H9 (cell line): ENCODE measurements at regions not wholly inside any gene's neighbourhood (a gene's known extent, or its start where the extent isn't known, plus 50 kb on each side); places are given as distances from the start of the nearest gene placed in this dataset.

ENCODE experiments used
- DNase-seq: peaks from one replicate; pipeline ENCODE4 v3.0.0-alpha.2; 2017
- H2AFZ ChIP-seq: one replicate; pipeline ENCODE4 v1.6.1; 2013; ENCODE audit warnings: mild to moderate bottlenecking, low read length, control low read depth, moderate library complexity
- H2AK5ac ChIP-seq: 2 replicates; pipeline ENCODE4 v1.6.1; 2013; ENCODE audit warnings: low read length, control low read depth, mixed read lengths; ENCODE audit not compliant: insufficient read length
- H2BK120ac ChIP-seq: one replicate; pipeline ENCODE4 v1.6.1; 2013; ENCODE audit warnings: low read depth, mild to moderate bottlenecking, low read length, control low read depth, inconsistent platforms; ENCODE audit not compliant: poor library complexity, severe bottlenecking
- H2BK12ac ChIP-seq: 2 replicates; pipeline ENCODE4 v1.6.1; 2013; ENCODE audit warnings: low read length, control low read depth, mixed read lengths, low read depth; ENCODE audit not compliant: insufficient read length
- H2BK15ac ChIP-seq: 2 replicates; pipeline ENCODE4 v1.6.1; 2013; ENCODE audit warnings: low read depth, low read length, control low read depth
- H2BK20ac ChIP-seq: one replicate; pipeline ENCODE4 v1.6.1; 2013; ENCODE audit warnings: low read depth, mild to moderate bottlenecking, low read length, control low read depth, inconsistent platforms; ENCODE audit not compliant: poor library complexity, severe bottlenecking
- H2BK5ac ChIP-seq: 2 replicates; pipeline ENCODE4 v1.6.1; 2013; ENCODE audit warnings: low read length, control low read depth, mixed read lengths; ENCODE audit not compliant: insufficient read length
- H3K14ac ChIP-seq: 2 replicates; pipeline ENCODE4 v1.6.1; 2013; ENCODE audit warnings: low read length, control low read depth; ENCODE audit not compliant: insufficient read depth
- H3K18ac ChIP-seq: 2 replicates; pipeline ENCODE4 v1.6.1; 2013; ENCODE audit warnings: low read depth, mild to moderate bottlenecking, mixed read lengths, low read length, control low read depth; ENCODE audit not compliant: insufficient read length
- H3K23ac ChIP-seq: 2 replicates; pipeline ENCODE4 v1.6.1; 2013; ENCODE audit warnings: low read length, control low read depth, mixed read lengths, low read depth; ENCODE audit not compliant: insufficient read length
- H3K23me2 ChIP-seq: 2 replicates; pipeline ENCODE4 v1.6.1; 2013; ENCODE audit warnings: low read depth, mild to moderate bottlenecking, mixed read lengths, low read length, control low read depth; ENCODE audit not compliant: insufficient read length, poor library complexity, severe bottlenecking
- H3K27ac ChIP-seq: 2 replicates; pipeline ENCODE4 v1.5.1; 2013; ENCODE audit warnings: low read length, control low read depth, mixed read lengths, low read depth; ENCODE audit not compliant: insufficient read length
- H3K27me3 ChIP-seq: 2 replicates; pipeline ENCODE4 v1.6.1; 2013; ENCODE audit warnings: low read length, control low read depth, inconsistent platforms; ENCODE audit not compliant: insufficient read depth
- H3K4ac ChIP-seq: 2 replicates; pipeline ENCODE4 v1.6.1; 2013; ENCODE audit warnings: low read depth, mild to moderate bottlenecking, control low read depth, inconsistent platforms, low read length, moderate library complexity
- H3K4me1 ChIP-seq: 2 replicates; pipeline ENCODE4 v1.6.1; 2013; ENCODE audit warnings: low read length, control low read depth, inconsistent platforms; ENCODE audit not compliant: insufficient read depth
- H3K4me2 ChIP-seq: 2 replicates; pipeline ENCODE4 v1.6.1; 2013; ENCODE audit warnings: low read length, control low read depth, mixed read lengths; ENCODE audit not compliant: insufficient read length, insufficient read depth
- H3K56ac ChIP-seq: 2 replicates; pipeline ENCODE4 v1.6.1; 2013; ENCODE audit warnings: low read depth, mild to moderate bottlenecking, mixed read lengths, low read length, control low read depth; ENCODE audit not compliant: insufficient read length
- H3K79me1 ChIP-seq: 2 replicates; pipeline ENCODE4 v1.6.1; 2013; ENCODE audit warnings: low read depth, mild to moderate bottlenecking, moderate library complexity, low read length, control low read depth, inconsistent platforms; ENCODE audit not compliant: insufficient read depth, poor library complexity, severe bottlenecking
- H3K79me2 ChIP-seq: 2 replicates; pipeline ENCODE4 v1.6.1; 2013; ENCODE audit warnings: low read length, control low read depth, inconsistent platforms; ENCODE audit not compliant: insufficient read depth
- H3K9ac ChIP-seq: 2 replicates; pipeline ENCODE4 v1.6.1; 2013; ENCODE audit warnings: low read length, control low read depth, mixed read lengths; ENCODE audit not compliant: insufficient read length; ENCODE audit errors: extremely low read depth
- H3K9me3 ChIP-seq: one replicate; pipeline ENCODE4 v1.6.1; 2013; ENCODE audit warnings: low read depth, low read length, inconsistent platforms; ENCODE audit not compliant: control insufficient read depth
- H3T11ph ChIP-seq: one replicate; pipeline ENCODE4 v1.6.1; 2013; ENCODE audit warnings: mild to moderate bottlenecking, low read length, control low read depth, inconsistent platforms
- H4K20me1 ChIP-seq: one replicate; pipeline ENCODE4 v1.6.1; 2013; ENCODE audit not compliant: control insufficient read depth, insufficient read length, insufficient read depth
- H4K5ac ChIP-seq: 2 replicates; pipeline ENCODE4 v1.6.1; 2013; ENCODE audit warnings: low read depth, mild to moderate bottlenecking, mixed read lengths, low read length, control low read depth; ENCODE audit not compliant: insufficient read length
- H4K8ac ChIP-seq: replicated peaks from 2 replicates; pipeline ENCODE4 v1.6.1; 2013; ENCODE audit warnings: low read length, control low read depth, mixed read lengths, low read depth; ENCODE audit not compliant: insufficient read length
- H4K91ac ChIP-seq: 2 replicates; pipeline ENCODE4 v1.6.1; 2013; ENCODE audit warnings: low read depth, mild to moderate bottlenecking, moderate library complexity, mixed read lengths, low read length, control low read depth; ENCODE audit not compliant: insufficient read length
- H3K27ac Mint-ChIP-seq, 3 experiments: 2 replicates in 2 of 3; 3 replicates in 1 of 3; pipeline ENCODE4 v1.8.0; 2020 to 2021; ENCODE audit warnings: mixed read lengths in 3 of 3, mild to moderate bottlenecking in 1 of 3, moderate library complexity in 1 of 3
- H3K27me3 Mint-ChIP-seq: 2 replicates; pipeline ENCODE4 v1.8.0; 2021; ENCODE audit warnings: low read depth, mild to moderate bottlenecking, moderate library complexity, mixed read lengths
- H3K36me3 Mint-ChIP-seq, 3 experiments: 2 replicates in 2 of 3; 3 replicates in 1 of 3; pipeline ENCODE4 v1.8.0; 2020 to 2021; ENCODE audit warnings: low read depth in 3 of 3, mixed read lengths in 3 of 3; ENCODE audit not compliant: insufficient read depth in 1 of 3
- H3K4me1 Mint-ChIP-seq, 2 experiments: 2 replicates each; pipeline ENCODE4 v1.8.0; 2020; ENCODE audit warnings: mixed read lengths in 2 of 2
- H3K4me3 Mint-ChIP-seq, 2 experiments: 2 replicates in 1 of 2; 3 replicates in 1 of 2; pipeline ENCODE4 v1.8.0; 2020 to 2021; ENCODE audit warnings: mild to moderate bottlenecking in 2 of 2, mixed read lengths in 2 of 2, moderate library complexity in 1 of 2
- H3K9me3 Mint-ChIP-seq, 2 experiments: 2 replicates in 1 of 2; 3 replicates in 1 of 2; pipeline ENCODE4 v1.8.0; 2020; ENCODE audit warnings: mild to moderate bottlenecking in 2 of 2, mixed read lengths in 2 of 2, moderate library complexity in 1 of 2
- WGBS: extraction: QIAGEN DNeasy Blood & Tissue Kit; methylation state at CpG from one replicate; pipeline ENCODE4 v1.1.7; 2013; ENCODE audit warnings: missing lambda C conversion rate, low lambda C conversion rate, mixed read lengths; ENCODE audit not compliant: insufficient read length; ENCODE audit errors: extremely low coverage; 5-methylcytosine and 5-hydroxymethylcytosine counted together
- TF ChIP-seq, protein P1 (sequence below): fragments of 200-600 bp; sonication (generic); conservative IDR thresholded peaks from 3 replicates; pipeline ENCODE4 v1.8.0; 2021; ENCODE audit warnings: antibody characterized with exemption, mild to moderate bottlenecking

DNA sequence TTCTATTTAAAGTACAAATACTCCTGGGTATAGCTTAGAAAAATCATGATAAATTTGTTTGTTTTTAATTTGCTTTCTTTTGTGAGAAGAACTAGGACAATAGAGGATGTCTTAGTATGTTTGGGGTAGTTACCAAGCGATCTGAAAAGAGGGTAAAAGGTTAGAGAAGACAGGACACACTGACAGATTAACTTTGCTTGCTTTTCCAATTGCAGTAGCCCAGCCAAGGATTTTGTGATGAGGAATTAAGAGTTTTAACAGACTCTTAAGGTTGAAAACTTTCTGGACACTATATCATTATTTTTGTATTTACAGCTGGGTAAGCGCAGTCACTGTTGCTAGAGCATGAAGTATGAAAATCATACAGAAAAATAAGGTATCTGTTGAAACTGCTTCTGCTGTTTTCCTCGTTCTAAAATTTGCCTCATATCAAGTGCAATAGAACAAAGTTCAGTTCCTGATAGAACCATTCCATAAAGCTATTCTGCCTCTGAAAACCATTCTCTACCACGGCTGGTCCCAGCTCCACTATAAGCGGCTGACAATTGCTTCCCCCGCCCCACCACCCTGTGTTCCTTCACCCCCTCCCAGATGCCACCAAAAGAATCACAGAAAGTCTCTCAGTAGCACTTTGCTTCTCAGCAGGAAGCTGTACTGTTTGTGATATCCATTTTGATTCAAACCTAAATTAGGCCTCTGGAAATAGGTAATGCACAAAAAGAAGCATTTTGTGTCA is 413.4 kb downstream of the BCAT1 start:
- Histone ChIP-seq H3K27me3 (no peaks in the 10 kb centered on the region), H3K56ac (no peak overlapping the region), H4K8ac (no peak overlapping the region), H2AK5ac (no peak overlapping the region), H3K23ac (no peak overlapping the region), H3K79me2 (no peaks in the 10 kb centered on the region), H3K79me1 (no peaks in the 10 kb centered on the region), H3K4me1 (no peaks in the 10 kb centered on the region), H4K91ac (no peak overlapping the region), H2BK5ac (no peak overlapping the region), H3T11ph (no peak overlapping the region), H3K18ac (no peak overlapping the region), H2BK120ac (no peak overlapping the region), H2BK12ac (no peak overlapping the region), H3K4ac (no peak overlapping the region), H2BK15ac (no peak overlapping the region), H4K20me1 (no peaks in the 10 kb centered on the region), H3K23me2 (no peaks in the 10 kb centered on the region), H2AFZ (no peak overlapping the region), H3K9ac (no peak overlapping the region), H3K4me2 (no peak overlapping the region), H3K27ac (no peak overlapping the region), H3K14ac (no peak overlapping the region), H2BK20ac (no peak overlapping the region), H3K9me3 (no peaks in the 10 kb centered on the region), H4K5ac (no peak overlapping the region)
- H3K4me3 Mint-ChIP-seq, result no peak overlapping the region
- no peak overlapping the region; a peak in 1 of 7 replicates for H3K27ac Mint-ChIP-seq
- H3K4me1 Mint-ChIP-seq, result peaks cover 20 to 25% of the 10 kb centered on the region in 2 experiments
- DNase-seq, result no peak
- H3K27me3 Mint-ChIP-seq, result no peaks in the 10 kb centered on the region; the same call in 1 of the 2 replicates
- WGBS, result no CpG with 5 or more reads among the region's 6 CpGs
- no peaks in the 10 kb centered on the region for H3K9me3 Mint-ChIP-seq
- TF ChIP-seq, protein P1, sequence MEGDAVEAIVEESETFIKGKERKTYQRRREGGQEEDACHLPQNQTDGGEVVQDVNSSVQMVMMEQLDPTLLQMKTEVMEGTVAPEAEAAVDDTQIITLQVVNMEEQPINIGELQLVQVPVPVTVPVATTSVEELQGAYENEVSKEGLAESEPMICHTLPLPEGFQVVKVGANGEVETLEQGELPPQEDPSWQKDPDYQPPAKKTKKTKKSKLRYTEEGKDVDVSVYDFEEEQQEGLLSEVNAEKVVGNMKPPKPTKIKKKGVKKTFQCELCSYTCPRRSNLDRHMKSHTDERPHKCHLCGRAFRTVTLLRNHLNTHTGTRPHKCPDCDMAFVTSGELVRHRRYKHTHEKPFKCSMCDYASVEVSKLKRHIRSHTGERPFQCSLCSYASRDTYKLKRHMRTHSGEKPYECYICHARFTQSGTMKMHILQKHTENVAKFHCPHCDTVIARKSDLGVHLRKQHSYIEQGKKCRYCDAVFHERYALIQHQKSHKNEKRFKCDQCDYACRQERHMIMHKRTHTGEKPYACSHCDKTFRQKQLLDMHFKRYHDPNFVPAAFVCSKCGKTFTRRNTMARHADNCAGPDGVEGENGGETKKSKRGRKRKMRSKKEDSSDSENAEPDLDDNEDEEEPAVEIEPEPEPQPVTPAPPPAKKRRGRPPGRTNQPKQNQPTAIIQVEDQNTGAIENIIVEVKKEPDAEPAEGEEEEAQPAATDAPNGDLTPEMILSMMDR, result no peak
- no peaks in the 10 kb centered on the region for H3K36me3 Mint-ChIP-seq
